Sigmoid colon (tissue), 6 donors: ENCODE measurements at regions not wholly inside any gene's neighbourhood (a gene's known extent, or its start where the extent isn't known, plus 50 kb on each side); places are given as distances from the start of the nearest gene placed in this dataset.

Experiments
- DNase-seq: peaks from one replicate; pipeline ENCODE4 v3.0.0-alpha.2; 2019
- H3K27ac ChIP-seq, 4 donors: fragments of 200-600 bp; sonication (generic); one replicate each; pipeline ENCODE4 v1.5.1; 2016 to 2019; ENCODE audit warnings: mild to moderate bottlenecking in 1 of 4
- H3K27me3 ChIP-seq, 3 donors: fragments of 200-600 bp; sonication (generic); one replicate each; pipeline ENCODE4 v1.5.1; 2019; ENCODE audit warnings: mild to moderate bottlenecking in 1 of 3
- H3K36me3 ChIP-seq, 4 donors: fragments of 200-600 bp; sonication (generic); one replicate each; pipeline ENCODE4 v1.5.1; 2016 to 2019
- H3K4me1 ChIP-seq, 4 donors: fragments of 200-600 bp; sonication (generic); one replicate each; pipeline ENCODE4 v1.5.1; 2017 to 2019
- H3K4me3 ChIP-seq, 4 donors: fragments of 200-600 bp; sonication (generic); one replicate each; pipeline ENCODE4 v1.5.1; 2017 to 2019; ENCODE audit warnings: mild to moderate bottlenecking in 2 of 4, moderate library complexity in 1 of 4
- H3K9me3 ChIP-seq, 4 donors: fragments of 200-600 bp in 3 of 4; sonication (generic) in 3 of 4; one replicate each; pipeline versions ENCODE4 v1.5.1 to v1.6.1; 2013 to 2019
- CTCF ChIP-seq, 4 experiments: fragments of 450-650 bp in 3 of 4; fragments of 200-600 bp in 1 of 4; IDR thresholded peaks; one replicate each; pipeline ENCODE4 v1.5.1; 2016 to 2019; ENCODE audit warnings: antibody characterized with exemption in 4 of 4, mild to moderate bottlenecking in 3 of 4, moderate library complexity in 2 of 4
- EP300 ChIP-seq, 4 donors: sonication (generic); formaldehyde crosslinking; IDR thresholded peaks; one replicate each; pipeline ENCODE4 v1.6.1; 2017; ENCODE audit warnings: antibody characterized with exemption in 4 of 4
- POLR2A ChIP-seq, 2 donors: fragments of 450-650 bp; IDR thresholded peaks; one replicate each; pipeline ENCODE4 v1.6.1; 2016; ENCODE audit warnings: antibody characterized with exemption in 2 of 2, mild to moderate bottlenecking in 2 of 2, moderate library complexity in 2 of 2
- POLR2AphosphoS5 ChIP-seq, 4 donors: sonication (generic); formaldehyde crosslinking; IDR thresholded peaks; one replicate each; pipeline ENCODE4 v1.6.1; 2017; ENCODE audit warnings: antibody characterized with exemption in 4 of 4
- WGBS, 2 donors: extraction: QIAGEN DNeasy Blood & Tissue Kit; methylation state at CpG; one replicate each; pipeline ENCODE4 v1.1.7; 2013; 5-methylcytosine and 5-hydroxymethylcytosine counted together
- intact Hi-C: fragments of 100-400 bp; cut with DNase I; formaldehyde crosslinking; loops from one replicate; pipeline ENCODE4 v1.15.1; 2023
- donor health status: healthy with polysubstance abuse.
- donor health status: healthy.

DNA sequence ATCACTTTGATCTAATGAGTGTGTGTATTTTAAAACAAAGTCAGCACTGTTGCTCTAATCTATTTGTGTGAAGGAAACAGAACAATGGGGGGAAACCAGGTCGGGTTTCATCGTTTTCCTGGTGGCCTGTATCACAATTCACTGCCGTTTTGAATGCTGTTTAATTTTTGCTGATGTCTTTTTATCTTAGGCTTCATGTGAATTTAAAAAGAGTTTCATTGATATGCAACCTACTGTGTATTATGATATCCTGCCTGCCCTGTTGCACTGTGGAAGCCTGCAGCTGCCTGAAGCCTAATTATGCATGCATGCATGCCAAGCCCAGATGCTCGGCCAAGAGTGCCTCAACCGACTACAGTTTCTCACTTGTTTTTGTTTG is 307.5 kb downstream of the ZNF608 start:
- WGBS, 2 donors, result 60 to 85% methylated on average over 5 of the region's 5 CpGs
- H3K36me3 ChIP-seq, result no peaks in the 10 kb centered on the region
- no peak overlapping the region for H3K27ac ChIP-seq
- H3K4me3 ChIP-seq, result no peak overlapping the region
- no peak for TF ChIP-seq POLR2A (IDR thresholded peaks at IDR 0.05)
- TF ChIP-seq EP300 (IDR thresholded peaks at IDR 0.05), result no peak
- TF ChIP-seq POLR2AphosphoS5 (IDR thresholded peaks at IDR 0.05), result no peak
- no peak for TF ChIP-seq CTCF (IDR thresholded peaks at IDR 0.05)
- intact Hi-C loops, result no loop called here
- H3K4me1 ChIP-seq, result no peaks in the 10 kb centered on the region
- H3K9me3 ChIP-seq, result peaks cover 0 to 5% (median under 1%) of the 10 kb centered on the region in 4 donors
- DNase-seq, result no peak
- H3K27me3 ChIP-seq, result no peaks in the 10 kb centered on the region

DNA sequence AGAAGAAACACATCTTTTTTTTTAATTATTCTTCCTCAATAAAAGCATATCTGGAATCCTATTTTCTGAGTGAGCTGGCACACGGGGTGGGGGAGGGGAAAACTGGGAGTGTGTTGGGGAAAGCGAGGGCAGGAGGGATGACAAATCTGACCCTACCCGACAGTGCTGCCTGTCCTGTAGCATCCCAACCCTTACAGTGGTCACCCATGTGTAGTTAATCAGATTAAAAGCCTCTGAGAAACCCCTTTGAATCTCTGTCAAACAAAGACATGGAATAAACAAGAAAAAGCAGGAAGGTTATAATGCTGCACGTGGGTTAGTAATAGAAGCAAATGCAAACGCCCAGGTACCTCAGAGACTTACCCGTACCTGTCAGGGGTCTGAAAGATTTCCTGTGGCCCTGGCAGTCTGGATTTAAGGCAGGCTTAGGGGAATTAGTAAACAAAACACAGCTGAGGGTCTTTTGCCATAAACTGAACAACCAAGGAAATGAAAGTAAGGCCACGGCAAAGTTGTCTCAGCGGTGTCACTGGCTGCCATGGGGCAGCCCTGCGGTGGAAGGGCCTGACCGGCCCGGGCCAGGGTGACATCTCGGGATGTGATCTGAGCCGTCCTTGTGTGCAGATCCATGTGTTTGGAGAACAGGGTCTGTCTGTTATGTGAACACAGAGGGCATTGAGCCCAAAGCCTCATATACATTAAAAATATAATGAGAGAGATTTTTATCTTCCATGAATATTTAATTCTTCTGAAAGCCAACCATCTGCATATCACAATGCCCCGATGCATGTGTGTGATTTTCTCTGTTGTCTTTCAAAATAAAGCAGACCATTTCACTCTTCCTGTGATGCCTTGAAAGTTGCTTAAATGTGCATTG is 308.2 kb downstream of the ZNF608 start:
- Histone ChIP-seq H3K4me1 (no peaks in the 10 kb centered on the region), H3K27me3 (no peaks in the 10 kb centered on the region), H3K36me3 (no peaks in the 10 kb centered on the region), H3K9me3 (peaks cover 0 to 5% (median under 1%) of the 10 kb centered on the region in 4 donors), H3K4me3 (no peak overlapping the region), H3K27ac (no peak overlapping the region)
- intact Hi-C loops, result no loop called here
- 89 to 92% methylated on average over 14 of the region's 14 CpGs for WGBS, 2 donors
- DNase-seq, result no peak
- TF ChIP-seq EP300 (IDR thresholded peaks at IDR 0.05) (no peak), CTCF (IDR thresholded peaks at IDR 0.05) (no peak), POLR2A (IDR thresholded peaks at IDR 0.05) (no peak), POLR2AphosphoS5 (IDR thresholded peaks at IDR 0.05) (no peak)

GRCh38 chr5:124436294-124436693 is 310.1 kb downstream of the ZNF608 start:
- H3K27ac ChIP-seq, result no peak overlapping the region
- H3K36me3 ChIP-seq, result no peaks in the 10 kb centered on the region
- WGBS, 2 donors, result 97% methylated on average over 2 of the region's 2 CpGs
- intact Hi-C loops, result no loop called here
- H3K4me1 ChIP-seq, result no peaks in the 10 kb centered on the region
- no peaks in the 10 kb centered on the region for H3K27me3 ChIP-seq
- no peak for TF ChIP-seq POLR2AphosphoS5 (IDR thresholded peaks at IDR 0.05)
- TF ChIP-seq EP300 (IDR thresholded peaks at IDR 0.05), result no peak
- no peak for TF ChIP-seq CTCF (IDR thresholded peaks at IDR 0.05)
- TF ChIP-seq POLR2A (IDR thresholded peaks at IDR 0.05), result no peak
- no peak overlapping the region for H3K4me3 ChIP-seq
- H3K9me3 ChIP-seq, result peaks cover 0 to 5% (median under 1%) of the 10 kb centered on the region in 4 donors
- no peak for DNase-seq

GRCh38 chr5:124433170-124433569 is 313.3 kb downstream of the ZNF608 start:
- no peaks in the 10 kb centered on the region for H3K4me1 ChIP-seq
- peaks cover 0 to 5% (median under 1%) of the 10 kb centered on the region in 4 donors for H3K9me3 ChIP-seq
- TF ChIP-seq CTCF (IDR thresholded peaks at IDR 0.05), result no peak
- no peak for TF ChIP-seq POLR2AphosphoS5 (IDR thresholded peaks at IDR 0.05)
- no peak for TF ChIP-seq POLR2A (IDR thresholded peaks at IDR 0.05)
- TF ChIP-seq EP300 (IDR thresholded peaks at IDR 0.05), result no peak
- 97 to 98% methylated on average over 1 of the region's 1 CpG for WGBS, 2 donors
- H3K27ac ChIP-seq, result no peak overlapping the region
- intact Hi-C loops, result no loop called here
- H3K27me3 ChIP-seq, result no peaks in the 10 kb centered on the region
- DNase-seq, result no peak
- no peak overlapping the region for H3K4me3 ChIP-seq
- H3K36me3 ChIP-seq, result no peaks in the 10 kb centered on the region
